Stimulated activated CD4-positive, alpha-beta T cell treated with anti-CD3 and anti-CD28 coated beads, Interleukin-12 subunit alpha, Interleukin-12 subunit beta, amount 100 ng/mL, for 48 hours (primary cell): ENCODE measurements at regions not wholly inside any gene's neighbourhood (a gene's known extent, or its start where the extent isn't known, plus 50 kb on each side); places are given as distances from the start of the nearest gene placed in this dataset.

ENCODE experiments used
- DNase-seq, 3 donors: peaks; one replicate each; pipeline ENCODE4 v3.0.0-alpha.2; 2020; ENCODE audit warnings: low read depth in 2 of 3, low spot score in 1 of 3

- DNase-seq: no peak
Measured at GRCh38 chr6:153882411-153882810, 156.6 kb upstream of the OPRM1 start.

- no peak for DNase-seq
Measured at GRCh38 chr6:153873541-153873940, 165.5 kb upstream of the OPRM1 start.

GRCh38 chr6:153872946-153873345, 166.1 kb upstream of the OPRM1 start:
- no peak for DNase-seq

GRCh38 chr6:153862927-153863326, 176.1 kb upstream of the OPRM1 start:
- no peak for DNase-seq

- no peak for DNase-seq
Measured at GRCh38 chr6:153862139-153862538, 176.9 kb upstream of the OPRM1 start.

GRCh38 chr6:153858529-153858928, 180.5 kb upstream of the OPRM1 start:
- DNase-seq: no peak

GRCh38 chr6:153856929-153857376, 182.1 kb upstream of the OPRM1 start:
- no peak for DNase-seq

- no peak for DNase-seq
Measured at GRCh38 chr6:153852481-153852880, 186.6 kb upstream of the OPRM1 start.

GRCh38 chr6:153852034-153852433, 187.0 kb upstream of the OPRM1 start:
- DNase-seq: no peak

GRCh38 chr6:153849072-153849779, 189.8 kb upstream of the OPRM1 start:
- DNase-seq: no peak

GRCh38 chr6:153843420-153843819, 195.6 kb upstream of the OPRM1 start:
- DNase-seq: no peak

- no peak for DNase-seq
Measured at GRCh38 chr6:153842491-153842890, 196.5 kb upstream of the OPRM1 start.

GRCh38 chr6:153840039-153840850, 198.8 kb upstream of the OPRM1 start:
- no peak for DNase-seq

- DNase-seq: no peak
Measured at GRCh38 chr6:153832543-153832942, 206.5 kb upstream of the OPRM1 start.

- no peak for DNase-seq
Measured at GRCh38 chr6:153831350-153832078, 207.5 kb upstream of the OPRM1 start.

- no peak for DNase-seq
Measured at GRCh38 chr6:153817173-153817572, 221.9 kb upstream of the OPRM1 start.

- DNase-seq: no peak
Measured at GRCh38 chr6:153816366-153816765, 222.7 kb upstream of the OPRM1 start.

GRCh38 chr6:153814136-153814535, 224.9 kb upstream of the OPRM1 start:
- DNase-seq: no peak

- no peak for DNase-seq
Measured at GRCh38 chr6:153804755-153805330, 234.2 kb upstream of the OPRM1 start.

- DNase-seq: no peak
Measured at GRCh38 chr6:153801917-153802316, 237.1 kb upstream of the OPRM1 start.

- no peak for DNase-seq
Measured at GRCh38 chr6:153800580-153801188, 238.4 kb upstream of the OPRM1 start.
